GM19240 (cell line): ENCODE measurements at regions not wholly inside any gene's neighbourhood (a gene's known extent, or its start where the extent isn't known, plus 50 kb on each side); places are given as distances from the start of the nearest gene placed in this dataset.
"Not testable (repeated sequence)": the region's sequence is repeated elsewhere in the genome, so short reads cannot be mapped to it uniquely, and the experiment has no call there.

Source experiments
- DNase-seq: peaks from one replicate; pipeline ENCODE4 v3.0.0; 2011; ENCODE audit warnings: low spot score; ENCODE audit not compliant: insufficient read length

DNA sequence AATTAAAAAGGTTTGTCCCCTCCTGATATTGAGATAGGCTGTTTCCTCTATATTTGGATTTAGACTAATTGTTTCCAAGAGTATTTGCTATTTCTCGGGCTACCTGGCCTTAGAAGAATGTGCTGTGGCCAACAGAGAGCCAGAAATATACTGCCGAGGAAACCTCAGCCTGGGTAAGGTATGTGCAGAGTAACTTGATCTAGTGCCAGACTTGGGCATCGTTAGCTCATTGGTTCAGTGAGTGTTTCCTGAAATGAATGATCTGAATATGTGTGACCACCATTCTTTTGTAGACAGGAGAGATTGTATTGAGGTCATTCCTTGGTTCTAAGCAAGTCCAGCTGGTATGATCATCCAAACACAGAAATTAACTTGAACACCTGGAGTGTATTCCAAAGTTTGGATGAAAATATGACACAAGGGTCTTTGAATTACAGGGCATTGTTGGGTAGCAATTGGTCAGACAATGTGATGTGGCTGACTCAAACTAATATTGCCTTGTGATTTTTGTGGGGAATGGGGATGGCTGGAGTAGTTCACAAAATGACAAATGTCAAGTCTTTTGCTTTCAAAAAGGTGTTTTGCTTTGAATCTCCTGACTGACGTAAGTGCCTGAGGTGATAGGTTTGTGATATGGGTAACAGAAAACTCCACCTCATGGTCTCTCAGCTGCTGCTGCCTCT lies 100.2 kb upstream of the CXCL13 start:
- DNase-seq = no peak

DNA sequence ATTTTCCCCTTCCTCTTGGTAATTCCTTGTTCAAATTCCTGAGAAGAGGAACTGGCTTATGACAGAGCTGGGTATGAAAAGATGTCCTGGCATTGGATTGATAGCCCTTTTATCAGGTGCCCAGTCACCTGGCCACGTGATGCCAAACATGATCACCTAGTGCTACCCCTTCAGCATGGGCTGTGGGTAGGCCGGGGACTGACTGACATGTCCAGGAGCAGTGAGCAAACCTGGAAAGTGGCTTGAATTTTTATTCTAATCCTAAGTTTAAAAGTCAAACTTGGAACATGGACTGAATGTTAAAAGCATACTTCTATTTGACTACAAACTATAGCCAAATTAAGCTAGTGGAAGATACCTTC lies 99.7 kb upstream of the CXCL13 start:
- no peak for DNase-seq

DNA sequence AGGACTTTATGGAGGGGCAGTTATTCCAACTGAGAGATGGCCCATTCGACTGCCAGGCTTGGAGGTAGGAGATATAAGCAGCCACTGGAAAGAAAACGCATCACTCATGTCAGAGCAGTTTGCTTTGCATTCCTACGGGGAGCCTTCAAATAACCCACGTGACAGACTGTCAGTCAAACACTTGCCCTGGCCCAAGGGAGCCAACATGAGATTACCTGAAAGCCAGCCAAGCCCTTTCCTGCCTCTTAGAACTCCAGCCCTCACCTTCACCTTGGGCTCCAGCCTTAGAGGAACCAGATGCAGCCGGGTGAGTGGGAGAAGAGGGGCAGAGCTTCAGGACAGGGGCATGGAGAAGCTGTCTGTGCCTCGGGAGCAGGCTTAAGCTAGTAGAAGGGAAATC lies 95.3 kb upstream of the CXCL13 start:
- DNase-seq = no peak

DNA sequence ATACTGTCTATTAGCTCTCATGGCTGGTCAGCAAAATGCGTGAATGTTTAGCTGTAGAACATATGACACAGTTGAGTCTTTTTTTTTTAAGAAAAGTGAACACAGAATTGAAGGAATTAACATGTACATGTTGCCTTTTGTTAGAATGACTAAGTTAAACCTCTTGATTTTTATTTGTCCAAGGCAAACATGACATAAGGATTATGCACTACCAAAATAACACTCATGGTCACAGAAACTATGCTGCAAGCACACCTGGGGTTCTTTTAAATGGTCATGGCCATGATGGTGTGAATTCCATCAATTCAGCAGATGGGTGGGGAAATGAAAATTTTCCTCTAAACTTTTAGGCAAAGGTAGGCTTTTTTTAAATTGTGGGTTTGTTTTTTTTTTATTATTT lies 80.1 kb upstream of the CXCL13 start:
- no peak for DNase-seq

DNA sequence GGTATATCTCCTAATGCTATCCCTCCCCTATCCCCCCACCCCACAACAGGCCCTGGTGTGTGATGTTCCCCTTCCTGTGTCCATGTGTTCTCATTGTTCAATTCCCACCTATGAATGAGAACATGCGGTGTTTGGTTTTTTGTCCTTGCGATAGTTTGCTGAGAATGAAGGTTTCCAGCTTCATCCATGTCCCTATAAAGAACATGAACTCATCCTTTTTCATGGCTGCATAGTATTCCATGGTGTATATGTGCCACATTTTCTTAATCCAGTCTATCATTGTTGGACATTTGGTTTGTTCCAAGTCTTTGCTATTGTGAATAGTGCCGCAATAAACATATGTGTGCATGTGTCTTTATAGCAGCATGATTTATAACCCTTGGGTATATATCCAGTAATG lies 77.7 kb upstream of the CXCL13 start:
- not testable (repeated sequence) for DNase-seq

DNA sequence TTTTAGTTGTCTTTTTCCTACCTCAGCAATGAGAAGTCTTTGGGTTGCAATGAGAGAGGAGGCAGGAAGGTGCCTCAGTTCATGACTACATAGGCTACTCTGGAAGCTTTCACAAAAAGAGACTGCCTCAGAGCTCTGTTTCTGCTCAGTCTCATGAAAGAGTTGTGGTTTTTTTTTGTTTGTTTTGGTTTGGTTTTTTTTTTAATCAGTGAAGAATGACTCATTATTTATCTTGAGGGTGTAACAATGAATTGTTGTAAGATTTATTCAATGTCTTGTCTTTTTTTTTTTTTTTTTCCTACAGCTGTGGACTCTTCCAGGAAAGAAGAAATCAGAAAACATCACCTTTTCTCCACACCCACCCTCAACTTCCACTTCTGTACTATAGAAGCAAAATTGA lies 67.5 kb upstream of the CXCL13 start:
- DNase-seq = no peak

DNA sequence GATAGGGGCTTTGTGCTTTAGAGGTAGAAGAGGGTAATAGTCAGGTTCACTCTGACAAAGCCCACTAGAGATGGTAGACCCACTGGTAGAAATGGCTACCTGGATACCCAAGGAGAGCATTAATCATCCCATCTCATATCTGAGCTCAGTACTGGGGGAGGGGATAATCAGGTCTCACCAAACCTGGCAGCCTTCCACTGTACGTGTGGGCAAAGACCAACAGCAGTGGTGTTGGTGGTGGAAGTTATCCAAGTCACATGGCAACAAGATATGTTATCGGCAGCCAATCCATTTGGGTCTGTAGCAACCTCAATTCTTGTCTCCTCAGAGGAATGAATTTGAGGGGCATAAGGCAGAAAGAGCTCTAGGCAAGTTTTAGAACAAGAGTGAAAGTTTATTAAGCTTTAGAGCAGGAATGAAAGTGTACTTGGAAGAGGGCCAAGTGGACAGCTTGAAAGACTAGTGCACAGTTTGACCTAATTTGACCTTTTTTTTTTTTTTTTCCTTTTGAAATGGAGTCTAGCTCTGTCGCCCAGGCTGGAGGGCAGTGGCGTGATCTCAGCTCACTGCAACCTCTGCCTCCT lies 67.0 kb upstream of the CXCL13 start:
- DNase-seq = no peak
